Upper lobe of left lung (tissue), 4 donors: ENCODE measurements at regions not wholly inside any gene's neighbourhood (a gene's known extent, or its start where the extent isn't known, plus 50 kb on each side); places are given as distances from the start of the nearest gene placed in this dataset.

Experiments used
- CTCF ChIP-seq, 6 experiments: fragments of 450-650 bp in 4 of 6; fragments of 200-600 bp in 2 of 6; sonication (generic) in 2 of 6; IDR thresholded peaks; one replicate each; pipeline ENCODE4 v1.5.1; 2016 to 2019; ENCODE audit warnings: antibody characterized with exemption in 6 of 6
- POLR2AphosphoS5 ChIP-seq, 2 donors: sonication (generic); formaldehyde crosslinking; IDR thresholded peaks; one replicate each; pipeline ENCODE4 v1.5.1; 2017; ENCODE audit warnings: antibody characterized with exemption in 2 of 2

- TF ChIP-seq CTCF (IDR thresholded peaks at IDR 0.05) (no peak), POLR2AphosphoS5 (IDR thresholded peaks at IDR 0.05) (no peak)
Measured at GRCh38 chr9:82438581-82438980, 450.0 kb downstream of the SPATA31D1 start.
